Esophagus muscularis mucosa (tissue), 3 donors: ENCODE measurements at regions not wholly inside any gene's neighbourhood (a gene's known extent, or its start where the extent isn't known, plus 50 kb on each side); places are given as distances from the start of the nearest gene placed in this dataset.

ENCODE experiments used
- EP300 ChIP-seq: sonication (generic); formaldehyde crosslinking; IDR thresholded peaks from one replicate; pipeline ENCODE4 v1.6.1; 2017; ENCODE audit warnings: antibody characterized with exemption
- TF ChIP-seq, protein P1 (sequence below), 3 experiments: fragments of 200-600 bp in 2 of 3; fragments of 450-650 bp in 1 of 3; sonication (generic) in 2 of 3; IDR thresholded peaks; one replicate each; pipeline ENCODE4 v1.5.1; 2017 to 2019; ENCODE audit warnings: antibody characterized with exemption in 3 of 3, mild to moderate bottlenecking in 2 of 3, moderate library complexity in 1 of 3

DNA sequence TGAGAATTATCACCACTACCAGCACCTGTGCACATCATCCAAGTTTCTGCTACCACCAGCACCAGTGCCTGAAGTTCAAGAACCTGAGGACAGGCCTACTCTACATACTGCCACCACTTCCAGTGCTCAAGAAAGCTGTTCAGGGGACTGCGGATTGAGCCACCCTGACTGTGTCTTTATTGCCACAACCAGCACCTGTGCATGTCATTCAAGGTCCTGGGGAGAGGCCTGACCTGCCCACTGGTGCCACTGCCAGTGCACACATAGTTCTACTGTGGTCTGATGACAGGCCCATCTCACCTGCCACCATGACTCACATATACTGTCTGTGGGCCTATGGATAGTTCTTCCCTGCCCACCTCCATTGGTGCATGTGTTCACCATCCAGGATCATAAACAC lies 559.4 kb downstream of the COL12A1 start:
- TF ChIP-seq EP300 = no peak
- TF ChIP-seq, protein P1, sequence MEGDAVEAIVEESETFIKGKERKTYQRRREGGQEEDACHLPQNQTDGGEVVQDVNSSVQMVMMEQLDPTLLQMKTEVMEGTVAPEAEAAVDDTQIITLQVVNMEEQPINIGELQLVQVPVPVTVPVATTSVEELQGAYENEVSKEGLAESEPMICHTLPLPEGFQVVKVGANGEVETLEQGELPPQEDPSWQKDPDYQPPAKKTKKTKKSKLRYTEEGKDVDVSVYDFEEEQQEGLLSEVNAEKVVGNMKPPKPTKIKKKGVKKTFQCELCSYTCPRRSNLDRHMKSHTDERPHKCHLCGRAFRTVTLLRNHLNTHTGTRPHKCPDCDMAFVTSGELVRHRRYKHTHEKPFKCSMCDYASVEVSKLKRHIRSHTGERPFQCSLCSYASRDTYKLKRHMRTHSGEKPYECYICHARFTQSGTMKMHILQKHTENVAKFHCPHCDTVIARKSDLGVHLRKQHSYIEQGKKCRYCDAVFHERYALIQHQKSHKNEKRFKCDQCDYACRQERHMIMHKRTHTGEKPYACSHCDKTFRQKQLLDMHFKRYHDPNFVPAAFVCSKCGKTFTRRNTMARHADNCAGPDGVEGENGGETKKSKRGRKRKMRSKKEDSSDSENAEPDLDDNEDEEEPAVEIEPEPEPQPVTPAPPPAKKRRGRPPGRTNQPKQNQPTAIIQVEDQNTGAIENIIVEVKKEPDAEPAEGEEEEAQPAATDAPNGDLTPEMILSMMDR (IDR thresholded peaks at IDR 0.05) = no peak
